Panc1 (cell line): ENCODE measurements at regions not wholly inside any gene's neighbourhood (a gene's known extent, or its start where the extent isn't known, plus 50 kb on each side); places are given as distances from the start of the nearest gene placed in this dataset.

Source experiments
- ATAC-seq: fragments of 200-7000 bp; cut with Tn5 transposase; 2 replicates; pipeline ENCODE4 v1.9.1; 2020; ENCODE audit warnings: mild to moderate bottlenecking, moderate library complexity
- BruUV-seq: library from RNA; stranded (reverse); fragments of 400-500 nt; replicated peaks from 2 replicates; lab custom pipeline; 2021; lab: Mats Ljungman, UMichigan
- CTCF ChIA-PET: fragments of 300-600 bp; sonication (Branson Sonifier 250); formaldehyde crosslinking; loops from one replicate; lab custom pipeline; 2022; ENCODE audit warnings: antibody characterized with exemption; lab: Charles Lee
- POLR2A ChIA-PET: fragments of 300-600 bp; sonication (Branson Sonifier 250); formaldehyde crosslinking; loops from one replicate; lab custom pipeline; 2022; ENCODE audit warnings: antibody characterized with exemption; lab: Charles Lee
- DNase-seq: peaks from one replicate; pipeline ENCODE4 v3.0.0-alpha.2; 2010; ENCODE audit warnings: low read depth, low spot score
- H3K27ac ChIP-seq: 2 replicates; pipeline ENCODE4 v1.5.1; 2011; ENCODE audit warnings: mild to moderate bottlenecking, low read length, inconsistent platforms
- H3K27me3 ChIP-seq: fragments of 200-500 bp; sonication (Bioruptor generic); 2 replicates; pipeline ENCODE4 v1.6.0; 2014; ENCODE audit warnings: low read length, inconsistent platforms; ENCODE audit not compliant: control insufficient read depth, insufficient read depth
- H3K36me3 ChIP-seq: fragments of 200-500 bp; sonication (Bioruptor generic); 2 replicates; pipeline ENCODE4 v1.5.1; 2014; ENCODE audit warnings: inconsistent platforms, mild to moderate bottlenecking, low read length, moderate library complexity; ENCODE audit not compliant: control insufficient read depth, insufficient read depth
- H3K4me1 ChIP-seq: 2 replicates; pipeline ENCODE4 v1.5.1; 2011; ENCODE audit warnings: inconsistent platforms, mild to moderate bottlenecking, low read length, moderate library complexity; ENCODE audit not compliant: control insufficient read depth, insufficient read depth
- H3K4me3 ChIP-seq, 2 experiments: 2 replicates each; pipeline ENCODE4 v1.5.1; 2011 to 2012; ENCODE audit warnings: low read depth in 2 of 2, low read length in 2 of 2, mild to moderate bottlenecking in 2 of 2, inconsistent platforms in 1 of 2, moderate library complexity in 1 of 2
- H3K9me3 ChIP-seq: fragments of 200-500 bp; sonication (Bioruptor generic); 2 replicates; pipeline ENCODE4 v1.5.1; 2014; ENCODE audit warnings: low read depth, mild to moderate bottlenecking, inconsistent platforms, low read length, moderate library complexity; ENCODE audit not compliant: control insufficient read depth, insufficient read depth
- POLR2AphosphoS5 ChIP-seq: IDR thresholded peaks from 2 replicates; pipeline ENCODE4 v1.6.1; 2012; ENCODE audit warnings: mild to moderate bottlenecking, low read depth, low read length, moderate library complexity
- SIN3A ChIP-seq: IDR thresholded peaks from 2 replicates; pipeline ENCODE4 v1.6.1; 2012; ENCODE audit warnings: low read depth, mild to moderate bottlenecking, low read length, moderate library complexity, borderline replicate concordance; ENCODE audit not compliant: insufficient read depth
- TCF7L2 ChIP-seq: IDR thresholded peaks from 2 replicates; pipeline ENCODE4 v1.6.1; 2011; ENCODE audit warnings: mild to moderate bottlenecking, low read depth, low read length, inconsistent platforms
- in situ Hi-C: cut with HindIII; loops from 2 replicates; pipeline ENCODE4 v1.10.0; 2016; ENCODE audit warnings: low sequenced_read_pairs, low pct_unique_long_range_greater_than_20kb
- intact Hi-C: fragments of 100-400 bp; cut with micrococcal nuclease; formaldehyde crosslinking; loops from one replicate; pipeline ENCODE4 v1.10.0; 2022; ENCODE audit not compliant: unreplicated experiment
- TF ChIP-seq, protein P1 (sequence below): fragments of 450-650 bp; IDR thresholded peaks from 2 replicates; pipeline ENCODE4 v1.5.1; 2017; ENCODE audit warnings: mild to moderate bottlenecking
- TF ChIP-seq, protein P2 (sequence below), 2 experiments: IDR thresholded peaks; 2 replicates each; pipeline ENCODE4 v1.6.1; 2011 to 2012; ENCODE audit warnings: low read depth in 2 of 2, control low read depth in 1 of 2, low read length in 1 of 2, mild to moderate bottlenecking in 1 of 2, moderate library complexity in 1 of 2; ENCODE audit not compliant: insufficient read depth in 1 of 2

DNA sequence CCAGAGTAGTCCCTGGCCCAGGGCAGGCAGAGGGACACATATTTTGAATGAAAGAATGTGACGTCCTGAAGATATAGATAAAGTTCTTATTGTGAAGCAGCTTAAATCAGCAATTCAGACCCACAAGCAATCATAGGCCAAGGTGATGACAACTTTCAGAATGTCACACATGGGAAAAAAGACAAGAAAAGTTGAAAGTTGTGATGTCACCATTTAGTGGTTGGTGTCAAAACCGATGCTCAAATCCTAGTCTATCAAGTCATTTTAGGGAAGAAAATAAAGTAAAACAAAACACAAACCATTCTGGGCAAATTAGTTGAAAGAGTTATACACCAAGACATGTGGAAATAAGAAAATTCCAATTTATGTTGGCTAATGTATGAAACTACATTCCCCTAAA is 710.8 kb downstream of the DOK5 start:
- no peaks in the 10 kb centered on the region for H3K36me3 ChIP-seq
- H3K4me3 ChIP-seq = no peak overlapping the region
- intact Hi-C loops (no loop called here), in situ Hi-C loops (no loop called here)
- H3K4me1 ChIP-seq = no peaks in the 10 kb centered on the region
- no peaks in the 10 kb centered on the region for H3K9me3 ChIP-seq
- no peak overlapping the region for H3K27ac ChIP-seq
- POLR2A ChIA-PET = no interaction called here
- TF ChIP-seq TCF7L2 = no peak
- TF ChIP-seq, protein P1, sequence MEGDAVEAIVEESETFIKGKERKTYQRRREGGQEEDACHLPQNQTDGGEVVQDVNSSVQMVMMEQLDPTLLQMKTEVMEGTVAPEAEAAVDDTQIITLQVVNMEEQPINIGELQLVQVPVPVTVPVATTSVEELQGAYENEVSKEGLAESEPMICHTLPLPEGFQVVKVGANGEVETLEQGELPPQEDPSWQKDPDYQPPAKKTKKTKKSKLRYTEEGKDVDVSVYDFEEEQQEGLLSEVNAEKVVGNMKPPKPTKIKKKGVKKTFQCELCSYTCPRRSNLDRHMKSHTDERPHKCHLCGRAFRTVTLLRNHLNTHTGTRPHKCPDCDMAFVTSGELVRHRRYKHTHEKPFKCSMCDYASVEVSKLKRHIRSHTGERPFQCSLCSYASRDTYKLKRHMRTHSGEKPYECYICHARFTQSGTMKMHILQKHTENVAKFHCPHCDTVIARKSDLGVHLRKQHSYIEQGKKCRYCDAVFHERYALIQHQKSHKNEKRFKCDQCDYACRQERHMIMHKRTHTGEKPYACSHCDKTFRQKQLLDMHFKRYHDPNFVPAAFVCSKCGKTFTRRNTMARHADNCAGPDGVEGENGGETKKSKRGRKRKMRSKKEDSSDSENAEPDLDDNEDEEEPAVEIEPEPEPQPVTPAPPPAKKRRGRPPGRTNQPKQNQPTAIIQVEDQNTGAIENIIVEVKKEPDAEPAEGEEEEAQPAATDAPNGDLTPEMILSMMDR = no peak
- TF ChIP-seq, protein P2, sequence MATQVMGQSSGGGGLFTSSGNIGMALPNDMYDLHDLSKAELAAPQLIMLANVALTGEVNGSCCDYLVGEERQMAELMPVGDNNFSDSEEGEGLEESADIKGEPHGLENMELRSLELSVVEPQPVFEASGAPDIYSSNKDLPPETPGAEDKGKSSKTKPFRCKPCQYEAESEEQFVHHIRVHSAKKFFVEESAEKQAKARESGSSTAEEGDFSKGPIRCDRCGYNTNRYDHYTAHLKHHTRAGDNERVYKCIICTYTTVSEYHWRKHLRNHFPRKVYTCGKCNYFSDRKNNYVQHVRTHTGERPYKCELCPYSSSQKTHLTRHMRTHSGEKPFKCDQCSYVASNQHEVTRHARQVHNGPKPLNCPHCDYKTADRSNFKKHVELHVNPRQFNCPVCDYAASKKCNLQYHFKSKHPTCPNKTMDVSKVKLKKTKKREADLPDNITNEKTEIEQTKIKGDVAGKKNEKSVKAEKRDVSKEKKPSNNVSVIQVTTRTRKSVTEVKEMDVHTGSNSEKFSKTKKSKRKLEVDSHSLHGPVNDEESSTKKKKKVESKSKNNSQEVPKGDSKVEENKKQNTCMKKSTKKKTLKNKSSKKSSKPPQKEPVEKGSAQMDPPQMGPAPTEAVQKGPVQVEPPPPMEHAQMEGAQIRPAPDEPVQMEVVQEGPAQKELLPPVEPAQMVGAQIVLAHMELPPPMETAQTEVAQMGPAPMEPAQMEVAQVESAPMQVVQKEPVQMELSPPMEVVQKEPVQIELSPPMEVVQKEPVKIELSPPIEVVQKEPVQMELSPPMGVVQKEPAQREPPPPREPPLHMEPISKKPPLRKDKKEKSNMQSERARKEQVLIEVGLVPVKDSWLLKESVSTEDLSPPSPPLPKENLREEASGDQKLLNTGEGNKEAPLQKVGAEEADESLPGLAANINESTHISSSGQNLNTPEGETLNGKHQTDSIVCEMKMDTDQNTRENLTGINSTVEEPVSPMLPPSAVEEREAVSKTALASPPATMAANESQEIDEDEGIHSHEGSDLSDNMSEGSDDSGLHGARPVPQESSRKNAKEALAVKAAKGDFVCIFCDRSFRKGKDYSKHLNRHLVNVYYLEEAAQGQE (IDR thresholded peaks at IDR 0.05; ENCODE audit: insufficient read depth in 1 of 2, low read depth in 2 of 2, low read length in 1 of 2) = no peak
- no peak for TF ChIP-seq POLR2AphosphoS5
- TF ChIP-seq SIN3A = no peak
- ATAC-seq (no peak), DNase-seq (no peak)
- H3K27me3 ChIP-seq = no peaks in the 10 kb centered on the region
- CTCF ChIA-PET = no interaction called here
- no TSS peak for BruUV-seq

DNA sequence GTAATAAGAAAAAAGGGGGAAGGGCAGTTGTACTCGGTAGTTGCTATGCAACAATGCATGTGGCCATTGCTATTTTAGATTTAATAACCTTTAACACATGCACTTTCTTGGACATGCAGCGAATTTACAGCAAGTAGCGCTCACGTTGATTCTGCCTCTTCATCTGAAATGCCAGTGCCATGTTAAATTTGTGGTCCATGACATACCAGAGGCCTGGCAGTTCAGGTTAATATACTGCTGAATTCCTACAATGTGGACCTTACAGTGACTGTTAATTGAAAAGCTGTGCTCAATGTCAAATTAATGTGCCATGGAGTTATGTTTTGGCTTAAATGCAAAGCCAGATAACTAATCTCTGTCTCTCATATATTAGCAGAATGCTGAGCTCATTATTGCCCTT is 699.7 kb downstream of the DOK5 start:
- DNase-seq = no peak
- ATAC-seq = no peak

More for the DNA sequence above, 699.7 kb downstream of the DOK5 start:
- TF ChIP-seq, protein P2 (IDR thresholded peaks at IDR 0.05; ENCODE audit: insufficient read depth in 1 of 2, low read depth in 2 of 2, low read length in 1 of 2) = no peak
- TF ChIP-seq TCF7L2 (no peak), POLR2AphosphoS5 (no peak), SIN3A (no peak)
- TF ChIP-seq, protein P1 = no peak
- no peaks in the 10 kb centered on the region for H3K36me3 ChIP-seq
- ChIA-PET POLR2A (no interaction called here), CTCF (no interaction called here)
- no peaks in the 10 kb centered on the region for H3K27me3 ChIP-seq
- in situ Hi-C loops = no loop called here
- H3K9me3 ChIP-seq = no peaks in the 10 kb centered on the region
- intact Hi-C loops = no loop called here
- BruUV-seq = no TSS peak
- no peaks in the 10 kb centered on the region for H3K4me1 ChIP-seq
- H3K27ac ChIP-seq = no peak overlapping the region
- no peak overlapping the region for H3K4me3 ChIP-seq
